IMR-90 (cell line): ENCODE measurements at regions not wholly inside any gene's neighbourhood (a gene's known extent, or its start where the extent isn't known, plus 50 kb on each side); places are given as distances from the start of the nearest gene placed in this dataset.

Experiments used
- CEBPB ChIP-seq: IDR thresholded peaks from 2 replicates; pipeline ENCODE4 v1.6.1; 2012; ENCODE audit warnings: low read depth, low read length, improper control_type of control experiment
- CHD1 ChIP-seq: IDR thresholded peaks from 2 replicates; pipeline ENCODE4 v1.6.1; 2012; ENCODE audit warnings: low read depth, low read length, improper control_type of control experiment
- MAFK ChIP-seq: IDR thresholded peaks from 2 replicates; pipeline ENCODE4 v1.6.1; 2012; ENCODE audit warnings: low read depth, low read length, improper control_type of control experiment
- MXI1 ChIP-seq: IDR thresholded peaks from 2 replicates; pipeline ENCODE4 v1.6.1; 2012; ENCODE audit warnings: low read depth, mild to moderate bottlenecking, low read length, moderate library complexity, borderline replicate concordance
- NFE2L2 ChIP-seq: fragments of 150-350 bp; IDR thresholded peaks from 2 replicates; pipeline ENCODE4 v1.6.1; 2016; ENCODE audit warnings: low read depth, mild to moderate bottlenecking, low read length
- POLR2A ChIP-seq: IDR thresholded peaks from 2 replicates; pipeline ENCODE4 v1.6.1; 2012; ENCODE audit warnings: mild to moderate bottlenecking, low read depth, low read length
- RAD21 ChIP-seq: IDR thresholded peaks from 2 replicates; pipeline ENCODE4 v1.6.1; 2012; ENCODE audit warnings: low read length, improper control_type of control experiment
- RCOR1 ChIP-seq: IDR thresholded peaks from 2 replicates; pipeline ENCODE4 v1.6.1; 2012; ENCODE audit warnings: mild to moderate bottlenecking, low read length, improper control_type of control experiment; ENCODE audit not compliant: insufficient replicate concordance
- RFX5 ChIP-seq: IDR thresholded peaks from 2 replicates; pipeline ENCODE4 v1.8.0; 2012; ENCODE audit warnings: low read depth, mild to moderate bottlenecking, low read length, moderate library complexity
- SMC3 ChIP-seq: fragments of 150-350 bp; IDR thresholded peaks from 2 replicates; pipeline ENCODE4 v1.6.1; 2016; ENCODE audit warnings: low read depth, mild to moderate bottlenecking, antibody characterized with exemption, low read length, moderate library complexity
- TF ChIP-seq, protein P1 (sequence below): conservative IDR thresholded peaks from 2 replicates; pipeline ENCODE4 v1.5.1; 2012; ENCODE audit warnings: mild to moderate bottlenecking, low read depth, low read length, improper control_type of control experiment
- TF ChIP-seq, protein P2 (sequence below): fragments of 150-350 bp; IDR thresholded peaks from 2 replicates; pipeline ENCODE4 v1.6.1; 2017; ENCODE audit warnings: mild to moderate bottlenecking, antibody characterized with exemption, low read length, low read depth

DNA sequence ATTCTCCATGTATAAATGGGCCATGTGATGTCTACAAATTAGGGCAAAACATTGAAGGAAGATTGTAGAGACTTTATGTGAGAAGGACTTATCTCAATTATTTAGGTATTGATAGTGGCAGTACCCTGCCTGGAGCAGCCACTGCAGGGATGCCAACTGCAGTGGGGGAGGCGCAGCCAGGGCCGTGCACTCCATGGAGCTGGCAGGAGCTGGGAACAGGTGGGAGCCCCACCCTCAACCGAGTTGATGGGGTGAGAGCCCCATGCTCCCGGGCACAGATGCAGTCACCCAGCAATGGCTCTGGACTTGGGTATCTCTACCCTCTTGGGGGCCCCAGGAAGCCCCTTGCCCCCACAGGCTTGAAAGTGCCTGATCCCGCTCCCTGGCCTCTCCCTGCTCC is 564.3 kb downstream of the SLC4A3 start:
- TF ChIP-seq, protein P1, sequence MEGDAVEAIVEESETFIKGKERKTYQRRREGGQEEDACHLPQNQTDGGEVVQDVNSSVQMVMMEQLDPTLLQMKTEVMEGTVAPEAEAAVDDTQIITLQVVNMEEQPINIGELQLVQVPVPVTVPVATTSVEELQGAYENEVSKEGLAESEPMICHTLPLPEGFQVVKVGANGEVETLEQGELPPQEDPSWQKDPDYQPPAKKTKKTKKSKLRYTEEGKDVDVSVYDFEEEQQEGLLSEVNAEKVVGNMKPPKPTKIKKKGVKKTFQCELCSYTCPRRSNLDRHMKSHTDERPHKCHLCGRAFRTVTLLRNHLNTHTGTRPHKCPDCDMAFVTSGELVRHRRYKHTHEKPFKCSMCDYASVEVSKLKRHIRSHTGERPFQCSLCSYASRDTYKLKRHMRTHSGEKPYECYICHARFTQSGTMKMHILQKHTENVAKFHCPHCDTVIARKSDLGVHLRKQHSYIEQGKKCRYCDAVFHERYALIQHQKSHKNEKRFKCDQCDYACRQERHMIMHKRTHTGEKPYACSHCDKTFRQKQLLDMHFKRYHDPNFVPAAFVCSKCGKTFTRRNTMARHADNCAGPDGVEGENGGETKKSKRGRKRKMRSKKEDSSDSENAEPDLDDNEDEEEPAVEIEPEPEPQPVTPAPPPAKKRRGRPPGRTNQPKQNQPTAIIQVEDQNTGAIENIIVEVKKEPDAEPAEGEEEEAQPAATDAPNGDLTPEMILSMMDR, result no peak
- TF ChIP-seq POLR2A (no peak), MAFK (no peak), RCOR1 (no peak), RFX5 (no peak), CEBPB (no peak), RAD21 (no peak), MXI1 (no peak), NFE2L2 (no peak), CHD1 (no peak), SMC3 (no peak)
- TF ChIP-seq, protein P2, sequence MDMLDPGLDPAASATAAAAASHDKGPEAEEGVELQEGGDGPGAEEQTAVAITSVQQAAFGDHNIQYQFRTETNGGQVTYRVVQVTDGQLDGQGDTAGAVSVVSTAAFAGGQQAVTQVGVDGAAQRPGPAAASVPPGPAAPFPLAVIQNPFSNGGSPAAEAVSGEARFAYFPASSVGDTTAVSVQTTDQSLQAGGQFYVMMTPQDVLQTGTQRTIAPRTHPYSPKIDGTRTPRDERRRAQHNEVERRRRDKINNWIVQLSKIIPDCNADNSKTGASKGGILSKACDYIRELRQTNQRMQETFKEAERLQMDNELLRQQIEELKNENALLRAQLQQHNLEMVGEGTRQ, result no peak
